ACC112 (cell line): ENCODE measurements at regions not wholly inside any gene's neighbourhood (a gene's known extent, or its start where the extent isn't known, plus 50 kb on each side); places are given as distances from the start of the nearest gene placed in this dataset.
A peak's percentile ranks its signal among the peaks of the same experiment; 100 is the strongest.

Experiments
- H2AFZ ChIP-seq: fragments of 200-600 bp; sonication (generic); one replicate; pipeline ENCODE4 v1.6.0; 2017; ENCODE audit warnings: antibody characterized with exemption, low read length; ENCODE audit not compliant: unreplicated experiment
- H3K27ac ChIP-seq: fragments of 200-600 bp; sonication (generic); 2 replicates; pipeline ENCODE4 v1.5.1; 2014; ENCODE audit warnings: low read depth, mild to moderate bottlenecking, antibody characterized with exemption, low read length, moderate library complexity
- H3K27me3 ChIP-seq: fragments of 200-600 bp; sonication (generic); 2 replicates; pipeline ENCODE4 v1.6.1; 2014; ENCODE audit warnings: mild to moderate bottlenecking, antibody characterized with exemption, low read length, moderate library complexity, mixed read lengths; ENCODE audit not compliant: insufficient read depth
- H3K36me3 ChIP-seq: fragments of 200-600 bp; sonication (generic); 2 replicates; pipeline ENCODE4 v1.6.1; 2016; ENCODE audit warnings: mild to moderate bottlenecking, antibody characterized with exemption, low read length, moderate library complexity, mixed read lengths; ENCODE audit not compliant: insufficient read depth
- H3K4me1 ChIP-seq: fragments of 200-600 bp; sonication (generic); one replicate; pipeline ENCODE4 v1.6.1; 2016; ENCODE audit warnings: low read length, mixed read lengths; ENCODE audit not compliant: insufficient read depth, unreplicated experiment, control insufficient read depth
- H3K4me3 ChIP-seq: fragments of 200-600 bp; sonication (generic); 2 replicates; pipeline ENCODE4 v1.5.1; 2014; ENCODE audit warnings: mild to moderate bottlenecking, low read depth, low read length
- H3K79me2 ChIP-seq: fragments of 200-600 bp; sonication (generic); one replicate; pipeline ENCODE4 v1.6.0; 2016; ENCODE audit warnings: low read length; ENCODE audit not compliant: control insufficient read depth, unreplicated experiment, insufficient read depth

GRCh38 chr12:19981944-19982343 lies 386.4 kb upstream of the PDE3A start:
- H2AFZ ChIP-seq, result no peak overlapping the region
- H3K27me3 ChIP-seq, result no peaks in the 10 kb centered on the region
- no peak overlapping the region for H3K4me3 ChIP-seq
- peaks cover 11% of the 10 kb centered on the region for H3K4me1 ChIP-seq
- H3K79me2 ChIP-seq, result no peaks in the 10 kb centered on the region
- H3K27ac ChIP-seq, result no peak overlapping the region
- H3K36me3 ChIP-seq, result no peaks in the 10 kb centered on the region

DNA sequence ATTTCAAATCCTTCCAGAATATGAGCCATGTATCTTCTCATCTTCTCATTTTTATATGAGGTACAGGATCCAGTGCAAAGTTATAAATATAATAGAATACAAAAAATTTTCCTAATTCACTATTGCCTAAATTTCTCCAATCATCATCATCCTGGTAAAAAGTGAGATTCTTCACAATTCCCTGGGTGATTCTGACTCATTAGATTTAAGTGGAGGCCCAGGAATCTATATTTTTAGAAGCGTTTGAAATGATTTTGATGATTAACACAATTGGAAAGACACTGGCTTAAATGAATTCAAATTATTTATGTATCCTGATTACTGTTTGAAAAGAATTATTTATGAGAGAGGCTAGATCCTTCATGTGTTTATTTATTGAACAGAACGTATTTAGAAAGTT lies 380.3 kb upstream of the PDE3A start:
- Histone ChIP-seq H3K4me3 (no peak overlapping the region), H3K36me3 (no peaks in the 10 kb centered on the region), H3K4me1 (peaks cover 10% of the 10 kb centered on the region), H3K79me2 (no peaks in the 10 kb centered on the region), H2AFZ (peak overlapping the region; percentile 10), H3K27me3 (no peaks in the 10 kb centered on the region), H3K27ac (peak overlapping the region; percentile 53)

DNA sequence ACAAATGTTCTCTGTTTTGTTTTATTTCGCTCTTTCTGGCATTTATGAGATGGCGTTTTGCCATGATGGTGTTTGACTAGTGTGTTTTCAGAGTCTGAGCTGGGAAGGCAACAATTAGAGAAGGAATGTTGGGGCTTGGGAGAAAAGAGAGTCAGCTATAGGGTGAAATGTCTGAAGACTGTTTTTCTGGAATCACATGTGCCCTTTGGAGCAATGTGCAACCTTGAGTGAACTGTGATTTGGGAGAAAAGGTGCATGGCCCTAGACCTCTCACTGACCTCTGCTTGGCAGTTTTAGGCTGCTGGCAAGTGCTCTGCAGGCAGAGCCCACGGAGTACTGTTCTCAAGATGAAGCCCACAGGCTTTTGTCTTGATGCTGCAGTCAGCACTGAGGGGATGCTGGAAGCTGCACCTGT lies 379.9 kb upstream of the PDE3A start:
- Histone ChIP-seq H3K27me3 (no peaks in the 10 kb centered on the region), H3K4me3 (no peak overlapping the region), H3K79me2 (no peaks in the 10 kb centered on the region), H3K27ac (peak overlapping the region; percentile 53), H3K4me1 (peaks cover 10% of the 10 kb centered on the region), H3K36me3 (no peaks in the 10 kb centered on the region), H2AFZ (peak overlapping the region; percentile 10)

DNA sequence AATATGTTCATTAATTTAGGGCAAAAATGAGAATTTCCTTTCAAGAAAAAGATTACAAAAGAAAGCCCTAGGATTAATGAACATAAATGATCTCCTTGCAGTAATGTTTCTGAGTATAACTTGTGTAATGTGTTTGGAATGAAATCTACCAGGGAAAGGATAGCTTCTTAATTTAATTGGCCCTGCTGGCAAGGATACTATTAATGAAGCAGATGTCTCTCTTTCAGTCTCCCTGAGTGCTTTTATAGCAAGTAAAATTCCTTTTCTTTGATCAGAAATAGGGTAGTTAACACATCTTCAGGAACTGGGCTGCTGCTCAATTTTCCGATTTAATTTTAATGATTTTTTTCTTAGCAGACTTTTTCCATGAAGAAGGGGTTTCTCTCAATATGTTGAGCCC lies 379.4 kb upstream of the PDE3A start:
- Histone ChIP-seq H3K4me3 (no peak overlapping the region), H3K4me1 (peaks cover 10% of the 10 kb centered on the region), H3K27ac (no peak overlapping the region), H3K27me3 (no peaks in the 10 kb centered on the region), H2AFZ (no peak overlapping the region), H3K79me2 (no peaks in the 10 kb centered on the region), H3K36me3 (no peaks in the 10 kb centered on the region)

GRCh38 chr12:19991146-19991545 lies 377.2 kb upstream of the PDE3A start:
- H3K79me2 ChIP-seq, result no peaks in the 10 kb centered on the region
- H2AFZ ChIP-seq, result no peak overlapping the region
- H3K27me3 ChIP-seq, result no peaks in the 10 kb centered on the region
- H3K27ac ChIP-seq, result no peak overlapping the region
- H3K4me3 ChIP-seq, result no peak overlapping the region
- peaks cover 10% of the 10 kb centered on the region for H3K4me1 ChIP-seq
- H3K36me3 ChIP-seq, result no peaks in the 10 kb centered on the region

GRCh38 chr12:19992311-19992710 lies 376.0 kb upstream of the PDE3A start:
- Histone ChIP-seq H3K27ac (no peak overlapping the region), H3K36me3 (no peaks in the 10 kb centered on the region), H3K27me3 (no peaks in the 10 kb centered on the region), H2AFZ (no peak overlapping the region), H3K4me1 (peaks cover 10% of the 10 kb centered on the region), H3K79me2 (no peaks in the 10 kb centered on the region), H3K4me3 (no peak overlapping the region)

GRCh38 chr12:19994968-19995367 lies 373.4 kb upstream of the PDE3A start:
- H3K27me3 ChIP-seq, result no peaks in the 10 kb centered on the region
- no peaks in the 10 kb centered on the region for H3K79me2 ChIP-seq
- no peak overlapping the region for H3K27ac ChIP-seq
- H2AFZ ChIP-seq, result no peak overlapping the region
- H3K4me1 ChIP-seq, result no peaks in the 10 kb centered on the region
- H3K36me3 ChIP-seq, result no peaks in the 10 kb centered on the region
- no peak overlapping the region for H3K4me3 ChIP-seq

- Histone ChIP-seq H3K27me3 (no peaks in the 10 kb centered on the region), H3K4me3 (no peak overlapping the region), H3K4me1 (no peaks in the 10 kb centered on the region), H3K36me3 (no peaks in the 10 kb centered on the region), H2AFZ (no peak overlapping the region), H3K79me2 (no peaks in the 10 kb centered on the region), H3K27ac (no peak overlapping the region)
Observed at GRCh38 chr12:19997656-19998400, 370.5 kb upstream of the PDE3A start.

GRCh38 chr12:19998411-19998810 lies 369.9 kb upstream of the PDE3A start:
- Histone ChIP-seq H3K4me1 (no peaks in the 10 kb centered on the region), H3K27ac (no peak overlapping the region), H3K36me3 (no peaks in the 10 kb centered on the region), H3K27me3 (no peaks in the 10 kb centered on the region), H3K4me3 (no peak overlapping the region), H3K79me2 (no peaks in the 10 kb centered on the region), H2AFZ (no peak overlapping the region)

GRCh38 chr12:19998961-19999804 lies 369.2 kb upstream of the PDE3A start:
- Histone ChIP-seq H2AFZ (no peak overlapping the region), H3K27me3 (no peaks in the 10 kb centered on the region), H3K79me2 (no peaks in the 10 kb centered on the region), H3K27ac (no peak overlapping the region), H3K36me3 (no peaks in the 10 kb centered on the region), H3K4me3 (no peak overlapping the region), H3K4me1 (no peaks in the 10 kb centered on the region)

DNA sequence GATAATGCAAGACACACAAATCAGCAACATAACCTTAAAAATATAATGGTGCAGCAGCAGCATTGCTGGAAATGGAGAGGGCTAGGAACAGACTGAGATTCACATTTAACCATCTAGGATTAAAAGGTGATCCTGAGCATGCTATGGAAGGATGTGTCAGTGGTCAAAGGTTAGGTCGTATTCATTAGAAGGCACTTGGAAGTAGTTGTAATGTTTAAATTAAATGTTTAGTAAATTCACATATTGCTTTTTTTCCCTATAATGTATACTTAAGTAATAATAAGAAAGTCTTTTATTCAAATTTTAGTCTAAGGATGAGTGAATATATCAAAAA lies 368.6 kb upstream of the PDE3A start:
- H3K4me1 ChIP-seq, result no peaks in the 10 kb centered on the region
- no peak overlapping the region for H2AFZ ChIP-seq
- H3K79me2 ChIP-seq, result no peaks in the 10 kb centered on the region
- no peak overlapping the region for H3K27ac ChIP-seq
- no peak overlapping the region for H3K4me3 ChIP-seq
- H3K36me3 ChIP-seq, result no peaks in the 10 kb centered on the region
- H3K27me3 ChIP-seq, result no peaks in the 10 kb centered on the region
